Esophagus muscularis mucosa (tissue), 4 donors: ENCODE measurements at regions not wholly inside any gene's neighbourhood (a gene's known extent, or its start where the extent isn't known, plus 50 kb on each side); places are given as distances from the start of the nearest gene placed in this dataset.

Source experiments
- DNase-seq: peaks from one replicate; pipeline ENCODE4 v3.0.0-alpha.2; 2017; ENCODE audit errors: extremely low spot score
- H3K27ac ChIP-seq, 4 donors: fragments of 200-600 bp; sonication (generic); replicated peaks in 1 of 4; 1 replicate in 3 of 4; 2 replicates in 1 of 4; pipeline ENCODE4 v1.5.1; 2016 to 2019; ENCODE audit warnings: mild to moderate bottlenecking in 1 of 4
- H3K27me3 ChIP-seq, 4 donors: fragments of 200-600 bp; sonication (generic); one replicate each; pipeline versions ENCODE4 v1.5.1 to v1.6.0; 2016 to 2019
- H3K36me3 ChIP-seq, 4 donors: fragments of 200-600 bp; sonication (generic); one replicate each; pipeline ENCODE4 v1.5.1; 2016 to 2019
- H3K4me1 ChIP-seq, 4 donors: fragments of 200-600 bp; sonication (generic); one replicate each; pipeline ENCODE4 v1.5.1; 2016 to 2019
- H3K4me3 ChIP-seq, 4 donors: fragments of 200-600 bp; sonication (generic); 1 replicate in 2 of 4; 2 replicates in 2 of 4; pipeline ENCODE4 v1.5.1; 2016 to 2019; ENCODE audit warnings: mild to moderate bottlenecking in 4 of 4, moderate library complexity in 1 of 4
- H3K9me3 ChIP-seq, 4 donors: fragments of 200-600 bp; sonication (generic); 1 replicate in 3 of 4; 2 replicates in 1 of 4; pipeline ENCODE4 v1.5.1; 2016 to 2019
- EP300 ChIP-seq: sonication (generic); formaldehyde crosslinking; IDR thresholded peaks from one replicate; pipeline ENCODE4 v1.6.1; 2017; ENCODE audit warnings: antibody characterized with exemption
- POLR2A ChIP-seq: fragments of 450-650 bp; IDR thresholded peaks from one replicate; pipeline ENCODE4 v1.6.1; 2017; ENCODE audit warnings: antibody characterized with exemption, moderate library complexity, mild to moderate bottlenecking, low read depth
- POLR2AphosphoS5 ChIP-seq, 2 donors: sonication (generic); formaldehyde crosslinking; IDR thresholded peaks; one replicate each; pipeline ENCODE4 v1.6.1; 2017; ENCODE audit warnings: antibody characterized with exemption in 2 of 2
- WGBS: methylation state at CpG from one replicate; pipeline ENCODE4 v1.1.5; 2018; 5-methylcytosine and 5-hydroxymethylcytosine counted together
- intact Hi-C: fragments of 100-400 bp; cut with DNase I; formaldehyde crosslinking; loops from one replicate; pipeline ENCODE4 v1.15.1; 2023
- TF ChIP-seq, protein P1 (sequence below), 3 experiments: fragments of 200-600 bp in 2 of 3; fragments of 450-650 bp in 1 of 3; sonication (generic) in 2 of 3; IDR thresholded peaks; one replicate each; pipeline ENCODE4 v1.5.1; 2017 to 2019; ENCODE audit warnings: antibody characterized with exemption in 3 of 3, mild to moderate bottlenecking in 2 of 3, moderate library complexity in 1 of 3

DNA sequence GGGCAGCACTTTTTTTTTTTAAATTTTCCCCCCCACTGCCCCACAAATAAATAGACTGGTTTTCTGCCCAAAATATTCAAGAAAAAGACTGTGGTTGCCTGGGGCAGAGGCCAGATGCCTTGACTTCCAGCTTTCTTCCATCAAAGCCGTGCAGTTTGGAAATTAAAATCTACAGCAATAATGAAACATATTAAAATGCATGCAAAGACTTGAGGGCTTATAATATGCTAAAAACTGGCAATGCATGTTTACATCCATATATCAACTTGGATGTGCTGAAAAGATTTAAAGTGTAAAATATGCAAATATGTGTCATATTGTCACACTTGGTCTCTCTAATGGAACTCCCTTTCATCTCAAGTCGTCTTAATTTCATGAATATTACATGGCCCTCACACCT lies 2036.2 kb upstream of the PIK3C3 start:
- WGBS, result 86% methylated on average over 2 of the region's 2 CpGs
- H3K9me3 ChIP-seq, result no peaks in the 10 kb centered on the region
- no peaks in the 10 kb centered on the region for H3K4me1 ChIP-seq
- no peak for DNase-seq
- no peaks in the 10 kb centered on the region for H3K27me3 ChIP-seq
- intact Hi-C loops, result no loop called here
- no peaks in the 10 kb centered on the region for H3K36me3 ChIP-seq
- H3K27ac ChIP-seq, result no peak overlapping the region
- no peak overlapping the region for H3K4me3 ChIP-seq
- no peak for TF ChIP-seq POLR2A
- TF ChIP-seq EP300, result no peak
- no peak for TF ChIP-seq POLR2AphosphoS5 (IDR thresholded peaks at IDR 0.05)
- TF ChIP-seq, protein P1, sequence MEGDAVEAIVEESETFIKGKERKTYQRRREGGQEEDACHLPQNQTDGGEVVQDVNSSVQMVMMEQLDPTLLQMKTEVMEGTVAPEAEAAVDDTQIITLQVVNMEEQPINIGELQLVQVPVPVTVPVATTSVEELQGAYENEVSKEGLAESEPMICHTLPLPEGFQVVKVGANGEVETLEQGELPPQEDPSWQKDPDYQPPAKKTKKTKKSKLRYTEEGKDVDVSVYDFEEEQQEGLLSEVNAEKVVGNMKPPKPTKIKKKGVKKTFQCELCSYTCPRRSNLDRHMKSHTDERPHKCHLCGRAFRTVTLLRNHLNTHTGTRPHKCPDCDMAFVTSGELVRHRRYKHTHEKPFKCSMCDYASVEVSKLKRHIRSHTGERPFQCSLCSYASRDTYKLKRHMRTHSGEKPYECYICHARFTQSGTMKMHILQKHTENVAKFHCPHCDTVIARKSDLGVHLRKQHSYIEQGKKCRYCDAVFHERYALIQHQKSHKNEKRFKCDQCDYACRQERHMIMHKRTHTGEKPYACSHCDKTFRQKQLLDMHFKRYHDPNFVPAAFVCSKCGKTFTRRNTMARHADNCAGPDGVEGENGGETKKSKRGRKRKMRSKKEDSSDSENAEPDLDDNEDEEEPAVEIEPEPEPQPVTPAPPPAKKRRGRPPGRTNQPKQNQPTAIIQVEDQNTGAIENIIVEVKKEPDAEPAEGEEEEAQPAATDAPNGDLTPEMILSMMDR (IDR thresholded peaks at IDR 0.05), result no peak

DNA sequence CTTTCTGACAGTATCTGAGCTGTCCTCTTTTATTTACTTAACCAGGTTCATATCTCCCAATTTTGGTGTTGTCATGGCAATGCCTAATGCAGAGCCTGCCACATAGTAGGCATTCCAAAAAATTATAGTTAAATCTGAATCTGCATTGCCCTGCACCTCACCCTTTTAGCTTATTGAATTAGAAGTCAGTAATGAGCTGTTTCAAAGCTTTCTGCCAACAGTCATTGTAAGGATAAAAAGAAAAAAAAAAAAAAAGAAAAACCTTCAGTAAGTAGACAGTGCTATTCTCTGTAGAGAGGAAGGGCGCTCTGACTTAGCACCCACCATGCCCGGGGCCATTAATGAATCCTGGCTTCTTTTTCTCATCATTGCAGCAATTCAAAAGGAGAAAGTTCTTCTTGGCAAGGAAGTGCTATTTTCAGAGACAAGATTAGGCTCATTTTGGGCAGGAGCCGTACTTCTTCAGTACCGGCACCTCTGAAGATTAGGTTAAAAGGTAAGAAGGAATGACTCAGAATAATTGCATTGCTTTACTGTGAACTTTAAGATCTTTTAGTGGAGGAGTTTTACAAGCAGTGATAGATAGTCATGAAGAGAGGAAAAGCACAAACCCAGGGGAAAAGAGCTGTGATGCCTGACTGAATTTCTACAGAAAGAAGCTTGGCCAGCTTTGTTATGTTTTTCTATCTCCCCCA lies 2041.2 kb upstream of the PIK3C3 start:
- intact Hi-C loops, result no loop called here
- no peak overlapping the region for H3K27ac ChIP-seq
- no peaks in the 10 kb centered on the region for H3K27me3 ChIP-seq
- peaks cover 0 to 16% (median 10%) of the 10 kb centered on the region in 4 donors for H3K9me3 ChIP-seq
- H3K36me3 ChIP-seq, result no peaks in the 10 kb centered on the region
- H3K4me1 ChIP-seq, result no peaks in the 10 kb centered on the region
- DNase-seq, result no peak
- no peak overlapping the region for H3K4me3 ChIP-seq
- TF ChIP-seq POLR2A (no peak), POLR2AphosphoS5 (IDR thresholded peaks at IDR 0.05) (no peak), EP300 (no peak)
- TF ChIP-seq, protein P1 (IDR thresholded peaks at IDR 0.05), result no peak
- 79% methylated on average over 4 of the region's 4 CpGs for WGBS

DNA sequence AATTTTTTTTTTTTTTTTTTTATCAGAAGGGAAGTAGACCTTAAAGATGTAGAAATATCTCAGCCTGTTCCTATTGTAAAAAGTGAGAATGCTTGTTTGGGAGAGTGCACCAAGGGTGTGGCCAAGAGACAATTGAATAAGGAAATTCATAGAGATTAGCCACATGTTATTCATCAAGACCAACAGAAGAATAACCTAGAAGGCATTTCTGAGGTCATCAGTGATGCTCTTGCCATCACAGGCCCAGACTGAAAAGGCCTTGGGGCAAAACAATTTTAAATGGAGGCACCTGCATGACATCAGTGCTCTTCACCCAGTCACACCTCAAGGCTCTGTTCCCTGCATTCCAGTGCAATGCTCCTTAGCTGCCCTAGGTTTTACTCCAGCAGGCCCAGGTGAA lies 2043.3 kb upstream of the PIK3C3 start:
- H3K27me3 ChIP-seq, result no peaks in the 10 kb centered on the region
- H3K9me3 ChIP-seq, result peaks cover 0 to 16% (median 10%) of the 10 kb centered on the region in 4 donors
- no peaks in the 10 kb centered on the region for H3K36me3 ChIP-seq
- no peak overlapping the region for H3K4me3 ChIP-seq
- TF ChIP-seq POLR2AphosphoS5 (IDR thresholded peaks at IDR 0.05) (no peak), POLR2A (no peak), EP300 (no peak)
- TF ChIP-seq, protein P1 (IDR thresholded peaks at IDR 0.05), result no peak
- no peak for DNase-seq
- intact Hi-C loops, result no loop called here
- no peaks in the 10 kb centered on the region for H3K4me1 ChIP-seq
- H3K27ac ChIP-seq, result no peak overlapping the region

DNA sequence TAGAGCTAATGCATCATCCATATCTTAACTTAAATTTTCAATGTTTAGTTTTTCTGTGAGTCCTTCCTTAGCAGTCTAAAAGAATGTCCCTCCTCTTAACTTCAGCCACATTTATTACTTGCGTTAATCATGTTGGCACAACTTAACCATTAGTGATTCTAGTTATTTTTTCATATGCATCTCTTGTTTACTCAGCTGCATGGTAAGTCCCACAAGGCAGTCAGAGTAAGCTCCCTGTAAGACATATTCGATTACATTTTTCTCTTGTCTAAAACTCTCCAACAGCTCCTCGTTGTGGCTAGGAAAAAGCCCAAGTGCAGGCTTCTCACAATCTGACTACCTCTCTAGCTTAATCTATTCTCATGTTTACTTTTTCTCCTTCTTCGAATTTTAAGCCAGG lies 2045.3 kb upstream of the PIK3C3 start:
- no peak overlapping the region for H3K27ac ChIP-seq
- 81% methylated on average over 4 of the region's 4 CpGs for WGBS
- H3K4me1 ChIP-seq, result no peaks in the 10 kb centered on the region
- intact Hi-C loops, result no loop called here
- no peaks in the 10 kb centered on the region for H3K27me3 ChIP-seq
- no peak overlapping the region for H3K4me3 ChIP-seq
- TF ChIP-seq EP300 (no peak), POLR2AphosphoS5 (IDR thresholded peaks at IDR 0.05) (no peak), POLR2A (no peak)
- TF ChIP-seq, protein P1 (IDR thresholded peaks at IDR 0.05), result no peak
- DNase-seq, result no peak
- H3K9me3 ChIP-seq, result peaks cover 0 to 16% (median 10%) of the 10 kb centered on the region in 4 donors
- H3K36me3 ChIP-seq, result no peaks in the 10 kb centered on the region

DNA sequence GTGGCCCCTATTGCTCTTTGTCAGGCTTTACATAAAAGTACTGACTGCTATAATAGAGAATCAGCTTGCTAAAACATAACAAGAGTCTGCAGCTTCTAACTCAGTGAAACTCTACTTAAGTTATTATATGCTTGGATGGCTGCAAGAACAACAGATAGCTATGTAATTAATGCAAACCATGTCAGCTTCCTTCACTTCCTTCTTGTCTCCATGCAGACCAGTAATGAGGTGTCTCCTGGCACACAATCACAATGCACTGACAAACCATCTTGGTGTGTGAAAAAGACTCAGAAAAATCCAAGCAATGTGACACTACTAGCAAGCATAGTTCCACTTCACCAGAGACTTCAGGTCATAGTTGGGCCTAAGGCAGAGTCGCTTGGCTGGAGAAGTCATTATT lies 2068.9 kb upstream of the PIK3C3 start:
- no peaks in the 10 kb centered on the region for H3K36me3 ChIP-seq
- no peaks in the 10 kb centered on the region for H3K27me3 ChIP-seq
- no peak overlapping the region for H3K27ac ChIP-seq
- intact Hi-C loops, result no loop called here
- no peak overlapping the region for H3K4me3 ChIP-seq
- DNase-seq, result no peak
- no peaks in the 10 kb centered on the region for H3K4me1 ChIP-seq
- TF ChIP-seq, protein P1 (IDR thresholded peaks at IDR 0.05), result no peak
- TF ChIP-seq POLR2A (no peak), EP300 (no peak), POLR2AphosphoS5 (IDR thresholded peaks at IDR 0.05) (no peak)
- WGBS, result 83% methylated on average over 1 of the region's 1 CpG
- H3K9me3 ChIP-seq, result no peaks in the 10 kb centered on the region
